HG03045 (cell line): ENCODE measurements at regions not wholly inside any gene's neighbourhood (a gene's known extent, or its start where the extent isn't known, plus 50 kb on each side); places are given as distances from the start of the nearest gene placed in this dataset.
"Not testable (repeated sequence)": the region's sequence is repeated elsewhere in the genome, so short reads cannot be mapped to it uniquely, and the experiment has no call there.

Source experiments
- ATAC-seq: cut with Tn5 transposase; IDR thresholded peaks from one replicate; pipeline ENCODE4 v1.9.1; 2021; ENCODE audit warnings: mild to moderate bottlenecking, moderate library complexity; ENCODE audit not compliant: unreplicated experiment

GRCh38 chr13:69649063-69649392 is 458.6 kb upstream of the ATXN8OS start:
- ATAC-seq = no peak

DNA sequence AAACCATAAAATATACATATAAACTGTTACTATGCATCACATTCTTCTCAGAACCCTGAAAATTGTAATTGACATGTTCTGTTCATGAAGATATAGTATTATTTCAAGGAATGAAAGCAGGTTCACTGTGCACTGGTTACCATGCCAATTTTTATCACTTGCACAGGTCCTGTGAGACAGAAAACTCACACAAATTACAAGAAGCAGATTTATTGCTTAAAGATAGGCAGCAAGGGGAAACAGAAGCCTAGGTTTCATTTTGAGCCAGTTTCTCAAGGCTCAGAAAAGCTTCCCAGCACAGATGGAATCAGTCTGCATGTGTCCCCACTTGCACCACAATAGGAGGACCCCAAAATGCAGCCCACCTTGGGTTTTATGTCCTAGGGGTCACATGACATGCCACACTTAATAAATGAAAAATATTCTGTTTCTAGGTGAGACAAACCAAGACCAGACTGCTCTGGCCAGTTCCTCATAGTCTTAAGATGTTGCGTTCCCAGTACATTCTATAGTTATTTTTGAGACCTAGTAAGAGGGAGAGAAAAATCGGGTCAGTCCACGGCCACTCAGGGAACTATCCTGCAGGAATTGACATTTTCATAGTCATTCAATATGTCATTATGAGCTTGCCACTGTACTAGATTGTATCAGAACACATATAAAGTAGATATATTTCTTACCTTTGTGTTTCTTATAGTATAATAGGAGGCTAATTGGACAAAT is 459.1 kb upstream of the ATXN8OS start:
- ATAC-seq = no peak

- no peak for ATAC-seq
These were observed 463.2 kb upstream of the ATXN8OS start for GRCh38 chr13:69644447-69644846.

GRCh38 chr13:69641773-69642172 is 465.9 kb upstream of the ATXN8OS start:
- no peak for ATAC-seq

DNA sequence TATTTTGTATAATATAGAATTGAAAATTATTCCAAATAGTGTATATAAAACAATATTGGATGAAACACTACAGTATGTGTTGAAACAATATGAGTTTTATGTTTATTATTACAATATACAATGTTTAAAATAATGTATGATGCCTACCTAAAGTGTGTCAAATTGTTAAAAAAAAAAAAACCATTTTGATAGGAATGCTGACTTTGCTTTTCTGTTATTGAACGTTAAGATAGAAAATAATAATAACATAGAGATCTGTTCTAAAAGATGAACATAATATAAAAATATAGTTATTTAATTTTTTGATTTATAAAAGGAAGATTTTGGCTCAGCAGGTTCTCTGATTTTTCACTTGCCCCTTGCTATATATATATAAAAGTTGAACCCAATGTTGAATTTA is 474.6 kb upstream of the ATXN8OS start:
- no peak for ATAC-seq

GRCh38 chr13:69623973-69624372 is 483.7 kb upstream of the ATXN8OS start:
- no peak for ATAC-seq

GRCh38 chr13:69619651-69620050 is 488.0 kb upstream of the ATXN8OS start:
- ATAC-seq = no peak

DNA sequence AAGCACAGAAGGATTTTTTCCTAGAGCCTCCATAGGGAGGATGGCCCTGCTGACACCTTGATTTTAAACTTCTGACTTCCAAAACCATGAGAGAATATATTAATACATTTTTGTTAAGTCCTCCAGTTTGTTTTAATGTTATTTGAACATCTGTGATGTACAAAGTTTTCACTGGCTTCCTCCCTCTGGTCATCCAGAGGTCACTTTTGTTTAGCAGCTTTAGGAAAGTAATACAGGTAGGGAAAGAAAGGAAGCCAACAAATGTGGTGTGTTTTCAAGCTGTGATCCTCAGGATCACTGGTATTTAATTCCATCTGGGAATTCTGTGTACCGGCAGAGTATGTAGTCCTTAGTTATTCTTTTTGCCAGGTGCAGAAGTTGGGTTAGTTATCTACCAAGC is 488.8 kb upstream of the ATXN8OS start:
- ATAC-seq = no peak

DNA sequence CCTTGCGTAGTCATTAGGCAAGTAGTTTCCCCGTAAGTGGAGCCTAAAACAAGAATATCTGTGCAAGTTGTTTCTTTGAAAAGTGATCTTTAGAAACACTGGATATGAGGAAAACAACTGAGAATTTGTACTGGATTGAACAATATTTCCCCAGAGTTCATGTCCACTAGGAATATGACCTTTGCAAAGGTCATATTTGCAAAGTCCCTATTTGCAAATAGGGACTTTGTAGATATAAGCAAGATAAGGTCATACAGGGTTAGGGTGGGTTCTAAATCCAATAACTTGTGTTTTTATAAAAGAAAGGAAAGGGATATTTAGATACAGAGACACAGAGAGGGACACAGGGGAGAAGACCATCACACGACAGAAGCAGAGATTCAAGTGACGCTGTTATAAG is 489.2 kb upstream of the ATXN8OS start:
- ATAC-seq = no peak

DNA sequence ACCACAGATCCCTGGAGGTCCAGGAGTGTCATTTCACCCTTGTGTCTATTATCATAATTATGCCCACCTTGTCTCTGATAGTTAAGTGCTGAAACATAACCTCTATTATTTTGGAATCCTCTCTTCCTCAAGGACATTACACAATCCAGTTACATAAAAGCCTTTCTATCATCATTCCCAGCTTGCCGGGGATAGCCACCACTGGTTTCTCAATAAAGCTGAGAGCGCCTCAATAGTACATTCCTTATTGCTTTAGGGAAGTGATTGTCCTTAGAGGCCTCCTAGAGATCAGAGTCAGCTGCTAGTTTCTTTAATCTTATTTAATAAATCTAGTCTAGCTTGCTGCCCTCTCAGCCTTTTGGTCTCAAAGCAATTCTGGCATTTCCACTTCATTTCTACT is 490.0 kb upstream of the ATXN8OS start:
- ATAC-seq = no peak

GRCh38 chr13:69616396-69616795 is 491.2 kb upstream of the ATXN8OS start:
- ATAC-seq = no peak

- ATAC-seq = not testable (repeated sequence)
These were observed 492.6 kb upstream of the ATXN8OS start for GRCh38 chr13:69615055-69615454.

DNA sequence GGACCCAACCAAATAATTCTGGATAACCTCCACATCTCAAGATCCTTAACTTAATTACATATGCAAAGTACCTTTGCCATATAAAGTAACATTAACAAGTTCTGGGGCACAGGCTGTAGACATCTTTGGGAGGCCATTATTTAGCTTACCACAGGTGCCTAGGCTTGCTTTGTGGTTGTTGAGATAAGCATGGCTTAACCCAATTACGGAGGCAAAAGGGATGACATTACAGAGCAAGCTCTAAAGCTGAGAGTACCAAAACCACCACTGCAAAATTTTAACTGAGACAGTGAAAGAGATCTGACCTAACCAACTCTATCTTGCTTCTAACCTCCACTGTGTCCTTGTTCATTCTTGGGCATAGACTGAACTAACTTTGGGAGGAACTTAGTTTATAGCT is 502.9 kb upstream of the ATXN8OS start:
- no peak for ATAC-seq

GRCh38 chr13:69603144-69603853 is 504.3 kb upstream of the ATXN8OS start:
- ATAC-seq = no peak

GRCh38 chr13:69601661-69602060 is 506.0 kb upstream of the ATXN8OS start:
- no peak for ATAC-seq

DNA sequence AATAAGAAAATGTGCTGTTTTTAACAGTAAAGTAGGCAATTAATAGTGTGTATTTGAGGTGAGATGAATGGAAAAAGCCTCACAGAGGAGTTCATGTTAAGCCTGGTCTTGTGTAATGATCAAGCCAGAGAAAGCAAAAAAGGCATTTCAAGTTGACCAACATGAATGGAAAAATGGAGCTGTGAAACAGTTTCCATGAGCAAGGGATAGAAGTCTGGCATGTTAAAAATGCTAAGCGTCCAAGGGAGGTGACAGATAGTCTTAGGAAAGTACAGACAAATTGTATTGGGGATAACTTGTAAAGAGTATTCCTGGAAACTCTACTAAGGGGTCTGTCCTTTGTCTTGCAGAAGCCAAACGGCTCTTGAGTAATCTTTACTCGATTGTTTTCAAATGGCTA is 506.8 kb upstream of the ATXN8OS start:
- ATAC-seq = no peak

DNA sequence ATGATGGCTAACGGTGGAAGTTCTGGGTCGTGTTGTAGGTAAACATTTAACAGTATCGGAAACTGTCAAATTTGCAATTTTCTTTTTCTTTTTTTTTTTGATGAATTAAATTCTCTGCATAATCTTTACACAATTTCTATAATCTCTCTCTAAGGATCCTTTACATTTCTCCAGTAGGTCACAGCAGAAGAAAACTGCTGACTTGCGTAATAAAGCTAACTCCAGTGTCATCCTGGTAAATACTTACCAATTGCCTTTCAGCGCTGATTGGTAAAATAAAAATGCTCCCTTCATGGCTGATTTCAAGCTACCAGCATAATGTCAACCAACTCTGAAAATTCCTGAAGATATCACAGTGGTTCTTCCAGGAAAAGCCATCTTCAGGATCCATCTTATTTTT is 510.5 kb upstream of the ATXN8OS start:
- ATAC-seq = no peak

GRCh38 chr13:69595181-69595580 is 512.4 kb upstream of the ATXN8OS start:
- no peak for ATAC-seq

DNA sequence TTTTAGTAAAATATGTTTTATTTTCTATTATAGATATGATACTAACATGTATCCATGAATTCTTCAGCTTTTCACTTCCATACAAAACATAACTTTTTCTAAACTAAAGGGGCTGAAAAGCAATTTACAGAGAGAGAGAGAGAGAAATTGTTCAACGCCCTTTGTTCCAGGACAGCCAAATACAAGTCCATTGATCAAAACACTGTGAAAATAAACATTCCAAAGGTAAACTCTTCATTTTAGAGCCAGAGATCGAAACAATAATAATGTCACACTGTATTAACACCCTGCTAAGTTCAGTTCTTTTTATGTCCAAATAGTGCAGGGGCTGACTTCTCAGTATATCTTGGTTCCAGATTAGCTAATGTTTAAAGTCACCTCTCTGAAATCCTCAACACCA is 516.2 kb upstream of the ATXN8OS start:
- ATAC-seq = no peak

- no peak for ATAC-seq
These were observed 517.9 kb upstream of the ATXN8OS start for GRCh38 chr13:69589531-69590235.

DNA sequence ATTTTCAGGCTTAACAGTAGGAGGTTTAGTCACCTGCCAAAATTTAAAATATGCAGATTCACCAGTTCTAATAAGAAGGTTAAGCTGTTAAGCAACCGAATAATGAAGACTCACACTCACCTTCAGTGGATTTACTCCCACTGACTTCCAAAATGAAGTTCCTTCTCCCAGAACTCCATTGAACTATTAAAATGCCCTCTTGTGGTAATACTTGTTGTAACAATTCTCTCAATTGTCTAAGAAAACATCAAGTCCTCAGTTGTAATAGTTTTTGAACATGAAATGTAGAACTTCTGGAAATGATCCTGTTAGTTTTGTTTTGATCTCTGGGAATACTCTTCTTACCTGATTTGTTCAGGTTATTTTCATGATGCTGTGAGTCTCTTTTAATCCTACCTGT is 522.0 kb upstream of the ATXN8OS start:
- no peak for ATAC-seq

- no peak for ATAC-seq
These were observed 527.4 kb upstream of the ATXN8OS start for GRCh38 chr13:69580255-69580654.
